Prostate gland (tissue), 2 donors: ENCODE measurements at regions not wholly inside any gene's neighbourhood (a gene's known extent, or its start where the extent isn't known, plus 50 kb on each side); places are given as distances from the start of the nearest gene placed in this dataset.

Experiments
- DNase-seq: peaks from one replicate; pipeline ENCODE4 v3.0.0-alpha.2; 2019; ENCODE audit warnings: low spot score
- H3K27ac ChIP-seq, 2 donors: fragments of 200-600 bp; sonication (generic); 2 replicates each; pipeline ENCODE4 v1.5.1; 2017 to 2019
- H3K27me3 ChIP-seq: fragments of 200-600 bp; sonication (generic); replicated peaks from 2 replicates; pipeline ENCODE4 v1.5.1; 2019; ENCODE audit not compliant: insufficient read depth
- H3K36me3 ChIP-seq, 2 donors: fragments of 200-600 bp; sonication (generic); 1 replicate in 1 of 2; 2 replicates in 1 of 2; pipeline versions ENCODE4 v1.5.1 to v1.8.1; 2017 to 2019
- H3K4me1 ChIP-seq: fragments of 200-600 bp; sonication (generic); replicated peaks from 2 replicates; pipeline ENCODE4 v1.5.1; 2019
- H3K4me3 ChIP-seq, 2 donors: fragments of 200-600 bp; sonication (generic); 2 replicates each; pipeline ENCODE4 v1.5.1; 2017 to 2019
- H3K9me3 ChIP-seq: fragments of 200-600 bp; sonication (generic); 2 replicates; pipeline ENCODE4 v1.5.1; 2017
- POLR2A ChIP-seq: fragments of 450-650 bp; IDR thresholded peaks from one replicate; pipeline ENCODE4 v1.6.1; 2016; ENCODE audit warnings: antibody characterized with exemption, mild to moderate bottlenecking
- POLR2AphosphoS5 ChIP-seq: sonication (generic); formaldehyde crosslinking; IDR thresholded peaks from one replicate; pipeline ENCODE4 v1.6.1; 2017; ENCODE audit warnings: antibody characterized with exemption
- WGBS: methylation state at CpG from one replicate; pipeline ENCODE4 v1.1.5; 2018; 5-methylcytosine and 5-hydroxymethylcytosine counted together
- intact Hi-C: fragments of 100-400 bp; cut with DNase I; formaldehyde crosslinking; loops from one replicate; pipeline ENCODE4 v1.14.2; 2022
- TF ChIP-seq, protein P1 (sequence below), 4 experiments: fragments of 200-600 bp in 2 of 4; fragments of 450-650 bp in 2 of 4; sonication (generic) in 2 of 4; IDR thresholded peaks; 1 replicate in 3 of 4; 2 replicates in 1 of 4; pipeline ENCODE4 v1.5.1; 2016 to 2019; ENCODE audit warnings: antibody characterized with exemption in 4 of 4, mild to moderate bottlenecking in 2 of 4, moderate library complexity in 2 of 4

DNA sequence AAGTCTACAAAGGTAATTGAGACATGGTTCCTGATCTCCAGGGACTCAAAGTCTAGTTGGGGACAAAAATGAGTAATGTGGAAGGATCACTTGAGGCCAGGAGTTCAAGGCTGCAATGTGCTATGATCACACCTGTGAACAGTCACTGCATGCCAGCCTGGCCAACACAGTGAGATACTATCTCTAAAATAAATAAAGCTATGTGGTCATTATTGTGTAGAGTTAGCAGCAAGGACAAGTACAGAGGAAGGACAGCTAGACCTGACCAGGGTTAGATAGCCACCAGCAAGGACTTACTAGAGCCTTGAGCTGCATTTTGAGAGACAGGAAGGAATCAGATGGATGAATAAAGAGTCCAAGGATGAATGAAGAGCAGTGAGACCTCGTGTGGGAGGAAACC is 166.5 kb downstream of the MINAR1 start:
- TF ChIP-seq POLR2AphosphoS5 (no peak), POLR2A (no peak)
- TF ChIP-seq, protein P1, sequence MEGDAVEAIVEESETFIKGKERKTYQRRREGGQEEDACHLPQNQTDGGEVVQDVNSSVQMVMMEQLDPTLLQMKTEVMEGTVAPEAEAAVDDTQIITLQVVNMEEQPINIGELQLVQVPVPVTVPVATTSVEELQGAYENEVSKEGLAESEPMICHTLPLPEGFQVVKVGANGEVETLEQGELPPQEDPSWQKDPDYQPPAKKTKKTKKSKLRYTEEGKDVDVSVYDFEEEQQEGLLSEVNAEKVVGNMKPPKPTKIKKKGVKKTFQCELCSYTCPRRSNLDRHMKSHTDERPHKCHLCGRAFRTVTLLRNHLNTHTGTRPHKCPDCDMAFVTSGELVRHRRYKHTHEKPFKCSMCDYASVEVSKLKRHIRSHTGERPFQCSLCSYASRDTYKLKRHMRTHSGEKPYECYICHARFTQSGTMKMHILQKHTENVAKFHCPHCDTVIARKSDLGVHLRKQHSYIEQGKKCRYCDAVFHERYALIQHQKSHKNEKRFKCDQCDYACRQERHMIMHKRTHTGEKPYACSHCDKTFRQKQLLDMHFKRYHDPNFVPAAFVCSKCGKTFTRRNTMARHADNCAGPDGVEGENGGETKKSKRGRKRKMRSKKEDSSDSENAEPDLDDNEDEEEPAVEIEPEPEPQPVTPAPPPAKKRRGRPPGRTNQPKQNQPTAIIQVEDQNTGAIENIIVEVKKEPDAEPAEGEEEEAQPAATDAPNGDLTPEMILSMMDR (IDR thresholded peaks at IDR 0.05) = no peak
- Histone ChIP-seq H3K4me1 (no peaks in the 10 kb centered on the region), H3K36me3 (no peaks in the 10 kb centered on the region), H3K27ac (no peak overlapping the region), H3K9me3 (no peaks in the 10 kb centered on the region), H3K4me3 (no peak overlapping the region), H3K27me3 (no peaks in the 10 kb centered on the region)
- intact Hi-C loops = no loop called here
- DNase-seq = no peak
- WGBS = 95% methylated on average over 1 of the region's 1 CpG

DNA sequence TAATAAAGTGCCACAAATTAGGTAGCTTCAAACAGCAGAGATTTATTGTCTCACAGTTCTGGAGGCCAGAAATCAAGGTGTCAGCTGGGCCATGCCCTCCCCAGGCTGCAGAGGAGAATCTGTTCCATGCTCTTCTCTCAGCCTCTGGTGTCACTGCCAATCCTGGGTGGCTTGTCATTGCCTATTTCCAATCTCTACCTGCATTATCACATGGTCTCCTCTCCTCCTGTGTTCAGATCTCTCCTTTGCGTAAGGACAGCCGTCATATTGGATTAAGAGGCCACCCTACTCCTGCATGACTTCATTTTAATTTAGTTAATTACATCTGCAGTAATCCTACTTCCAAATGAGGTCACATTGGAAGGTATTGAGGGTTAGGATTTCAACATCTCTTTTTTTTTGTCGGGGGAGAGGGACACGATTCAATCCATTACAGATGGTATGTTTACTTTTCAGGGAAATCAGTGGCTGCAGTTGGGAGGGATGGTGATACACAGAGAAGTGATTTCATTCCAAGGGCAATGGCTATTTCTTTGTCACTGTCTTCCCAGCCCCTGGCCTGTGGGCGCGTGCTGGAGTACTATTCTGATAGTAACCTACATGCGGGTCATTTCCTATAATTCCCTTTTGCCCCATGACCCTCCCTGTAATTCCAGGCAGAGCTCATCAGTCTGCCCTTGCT is 169.4 kb downstream of the MINAR1 start:
- H3K4me3 ChIP-seq = no peak overlapping the region
- H3K9me3 ChIP-seq = no peaks in the 10 kb centered on the region
- DNase-seq = no peak
- H3K36me3 ChIP-seq = no peaks in the 10 kb centered on the region
- 84% methylated on average over 7 of the region's 7 CpGs for WGBS
- no peak overlapping the region for H3K27ac ChIP-seq
- intact Hi-C loops = no loop called here
- no peaks in the 10 kb centered on the region for H3K27me3 ChIP-seq
- TF ChIP-seq POLR2AphosphoS5 = no peak
- TF ChIP-seq, protein P1 (IDR thresholded peaks at IDR 0.05) = no peak
- no peak for TF ChIP-seq POLR2A
- no peaks in the 10 kb centered on the region for H3K4me1 ChIP-seq

DNA sequence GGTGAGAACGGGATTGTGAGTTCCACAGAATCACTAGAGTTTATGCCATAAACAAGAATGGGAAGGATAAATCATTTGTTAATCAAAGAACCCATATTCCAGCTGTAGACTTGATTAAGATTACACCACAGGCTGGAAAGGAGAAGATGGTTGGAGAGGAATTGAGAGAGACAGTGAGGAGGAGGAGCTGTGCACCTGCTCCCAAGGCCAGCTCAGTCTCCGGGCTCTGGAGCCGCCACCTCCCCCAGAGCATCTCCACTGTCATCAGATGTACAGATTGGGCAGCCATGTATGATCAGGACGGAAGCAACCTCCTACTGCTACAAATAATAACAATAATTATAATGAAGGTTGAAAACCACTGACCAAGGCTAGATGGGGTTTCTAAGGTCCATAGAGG is 170.0 kb downstream of the MINAR1 start:
- Histone ChIP-seq H3K4me3 (no peak overlapping the region), H3K4me1 (no peaks in the 10 kb centered on the region), H3K36me3 (no peaks in the 10 kb centered on the region), H3K27me3 (no peaks in the 10 kb centered on the region), H3K9me3 (no peaks in the 10 kb centered on the region), H3K27ac (no peak overlapping the region)
- WGBS = 93% methylated on average over 4 of the region's 4 CpGs
- intact Hi-C loops = no loop called here
- no peak for DNase-seq
- TF ChIP-seq, protein P1 (IDR thresholded peaks at IDR 0.05) = no peak
- no peak for TF ChIP-seq POLR2AphosphoS5
- no peak for TF ChIP-seq POLR2A

DNA sequence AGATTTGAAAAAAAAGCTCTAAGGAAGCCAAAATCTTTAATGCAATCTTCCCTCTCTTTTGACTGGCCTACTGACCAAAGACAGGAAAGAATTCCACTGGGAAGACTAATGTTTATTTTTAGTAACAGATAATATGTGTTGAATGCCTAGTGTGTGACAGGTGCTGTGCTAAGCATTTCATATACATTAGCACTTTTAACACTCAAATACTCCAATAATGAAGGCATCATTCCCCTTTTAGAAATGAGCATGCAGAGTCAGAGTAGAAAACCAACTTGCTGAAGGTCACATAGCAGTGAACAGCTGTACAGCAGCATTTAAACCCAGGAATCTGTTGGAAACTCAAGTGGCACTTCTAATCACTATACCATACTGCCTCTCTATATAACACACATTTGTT is 170.6 kb downstream of the MINAR1 start:
- H3K9me3 ChIP-seq = no peaks in the 10 kb centered on the region
- no peak for DNase-seq
- H3K4me3 ChIP-seq = no peak overlapping the region
- intact Hi-C loops = no loop called here
- H3K36me3 ChIP-seq = no peaks in the 10 kb centered on the region
- no peak overlapping the region for H3K27ac ChIP-seq
- TF ChIP-seq POLR2A = no peak
- no peaks in the 10 kb centered on the region for H3K4me1 ChIP-seq
- H3K27me3 ChIP-seq = no peaks in the 10 kb centered on the region

DNA sequence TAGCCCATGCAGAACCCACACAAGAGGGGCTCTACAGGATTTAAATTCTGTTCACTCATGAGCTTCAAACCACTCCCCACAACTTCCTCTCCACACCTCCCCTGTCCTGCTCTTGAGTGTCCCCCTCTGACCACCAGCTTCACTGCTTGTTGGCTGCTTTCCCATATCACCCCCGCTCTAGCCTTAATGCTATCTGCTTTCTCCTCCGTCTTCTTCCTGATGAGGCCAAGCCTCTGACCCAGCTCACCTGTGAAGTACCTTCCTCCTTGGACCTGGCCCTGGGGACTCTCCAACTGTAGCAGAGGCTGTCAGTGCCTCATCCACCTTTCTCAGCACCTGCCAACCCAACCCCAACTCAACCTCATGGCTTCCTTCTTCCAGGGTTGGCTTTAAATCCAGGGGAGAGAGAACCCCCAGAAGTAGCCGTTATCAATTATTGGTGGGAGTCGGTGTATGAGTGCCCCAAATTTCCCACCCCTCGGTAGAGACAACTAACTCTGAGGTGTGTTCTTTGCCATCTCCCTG is 174.8 kb downstream of the MINAR1 start:
- Histone ChIP-seq H3K4me1 (no peaks in the 10 kb centered on the region), H3K9me3 (no peaks in the 10 kb centered on the region), H3K4me3 (no peak overlapping the region), H3K36me3 (no peaks in the 10 kb centered on the region), H3K27ac (no peak overlapping the region), H3K27me3 (no peaks in the 10 kb centered on the region)
- intact Hi-C loops = no loop called here
- DNase-seq = no peak
- 95% methylated on average over 5 of the region's 5 CpGs for WGBS
- TF ChIP-seq POLR2A = no peak
- no peak for TF ChIP-seq POLR2AphosphoS5
- TF ChIP-seq, protein P1 (IDR thresholded peaks at IDR 0.05) = no peak
